ENCODE measurements at regions not wholly inside any gene's neighbourhood (a gene's known extent, or its start where the extent isn't known, plus 50 kb on each side); places are given as distances from the start of the nearest gene placed in this dataset.

DNA sequence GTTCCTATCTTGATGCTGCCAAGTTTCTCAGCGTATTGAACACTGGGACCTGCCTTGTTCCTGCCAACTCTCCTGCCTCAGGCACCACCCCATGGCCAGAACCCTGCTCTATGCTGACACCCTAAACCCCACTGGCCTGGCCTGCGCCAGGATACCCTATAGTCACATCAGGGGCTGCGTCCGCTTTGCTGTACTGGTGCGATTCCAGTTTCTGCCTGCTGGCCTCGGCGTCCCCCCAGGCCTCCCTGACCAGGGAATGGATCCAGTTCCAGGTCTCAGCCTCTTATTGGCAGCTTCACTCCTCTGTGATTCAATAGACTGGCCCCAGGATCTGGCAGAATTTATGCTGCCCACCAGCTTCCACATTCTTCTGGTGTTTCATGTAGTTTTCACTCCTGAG is 55.0 kb downstream of the GPR6 start:
- no peak for DNase-seq (ENCODE audit: low read depth)

DNA sequence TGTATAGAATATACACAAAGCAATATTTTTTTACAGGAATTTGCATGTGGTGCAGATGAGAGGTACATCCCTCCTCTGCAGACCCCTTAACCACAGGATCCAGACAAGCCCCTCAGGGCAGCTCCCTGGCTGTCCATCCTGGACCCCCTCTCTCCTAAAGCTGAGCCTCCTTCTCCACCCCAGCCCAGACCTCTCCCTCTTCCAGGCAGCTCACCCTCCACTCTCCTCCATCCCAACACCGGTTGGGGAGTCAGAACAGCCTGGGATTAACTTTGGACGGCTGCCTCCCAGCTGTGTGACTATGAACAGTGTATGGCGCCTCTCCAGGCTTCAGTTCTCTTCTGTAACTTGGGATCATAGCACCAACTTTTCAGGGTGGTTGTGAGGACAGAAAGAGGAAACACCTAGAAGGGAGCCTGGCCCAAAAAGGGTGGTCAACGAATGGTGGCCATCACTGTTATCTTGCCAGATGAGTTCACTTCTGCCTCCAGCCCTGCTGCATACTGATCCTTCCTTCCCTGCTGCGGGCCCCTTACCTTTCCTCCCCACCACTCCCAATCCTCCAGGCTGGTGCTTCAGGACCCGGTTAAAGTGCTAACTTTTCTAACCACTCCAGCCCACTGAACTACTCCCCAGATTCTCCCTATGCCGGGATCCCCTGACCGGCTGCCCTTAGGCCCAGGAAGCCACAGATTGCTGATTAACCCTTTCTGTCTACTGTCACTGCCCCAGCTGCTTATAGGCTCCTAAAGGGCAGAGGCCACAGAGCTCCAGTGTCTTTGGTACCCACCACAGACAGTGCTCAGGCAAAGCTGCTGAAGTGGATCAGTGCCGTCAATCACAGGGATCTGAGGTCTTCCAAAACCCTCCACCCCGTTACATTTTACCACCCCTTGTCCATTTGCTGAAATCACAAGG is 55.9 kb downstream of the GPR6 start:
- no peak for DNase-seq (ENCODE audit: low read depth)

DNA sequence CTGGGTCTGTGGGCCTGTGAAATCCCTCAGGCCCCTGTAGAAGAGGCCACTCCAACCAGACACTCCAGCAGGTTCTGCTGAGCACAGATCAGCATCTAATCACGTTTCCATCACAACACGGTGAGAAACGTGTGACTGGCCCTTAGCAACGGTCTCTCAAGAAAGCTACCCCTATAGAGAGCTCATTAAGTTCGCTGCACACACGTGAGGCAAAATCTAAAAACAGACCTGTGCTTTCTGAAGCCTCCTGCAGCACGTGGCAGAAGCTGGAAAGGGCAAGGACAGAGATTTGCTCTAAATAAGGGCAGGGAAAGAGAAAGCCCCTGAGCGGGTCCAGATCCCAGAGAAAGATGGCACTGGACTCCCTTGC is 56.5 kb downstream of the GPR6 start:
- no peak for DNase-seq (ENCODE audit: low read depth)

DNA sequence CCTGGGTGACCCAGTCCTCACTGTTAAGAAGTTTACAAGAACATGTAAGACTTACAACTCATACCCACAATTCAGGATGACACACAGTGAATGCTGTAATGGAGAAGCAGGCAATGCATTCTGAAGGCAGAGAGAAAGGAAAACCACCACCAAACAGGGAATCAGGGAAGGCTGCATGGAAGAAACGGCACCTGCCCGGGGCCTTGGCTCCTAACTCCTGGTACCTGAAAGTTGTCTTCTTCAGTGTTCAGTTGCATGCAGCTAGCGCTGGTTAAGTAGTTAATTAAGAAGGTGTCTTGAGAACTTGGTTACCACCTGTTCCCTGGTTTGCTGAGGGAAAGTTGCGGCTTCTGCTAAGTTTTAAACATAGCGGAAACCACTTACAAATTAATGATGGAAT is 57.2 kb downstream of the GPR6 start:
- DNase-seq (ENCODE audit: low read depth), result no peak

DNA sequence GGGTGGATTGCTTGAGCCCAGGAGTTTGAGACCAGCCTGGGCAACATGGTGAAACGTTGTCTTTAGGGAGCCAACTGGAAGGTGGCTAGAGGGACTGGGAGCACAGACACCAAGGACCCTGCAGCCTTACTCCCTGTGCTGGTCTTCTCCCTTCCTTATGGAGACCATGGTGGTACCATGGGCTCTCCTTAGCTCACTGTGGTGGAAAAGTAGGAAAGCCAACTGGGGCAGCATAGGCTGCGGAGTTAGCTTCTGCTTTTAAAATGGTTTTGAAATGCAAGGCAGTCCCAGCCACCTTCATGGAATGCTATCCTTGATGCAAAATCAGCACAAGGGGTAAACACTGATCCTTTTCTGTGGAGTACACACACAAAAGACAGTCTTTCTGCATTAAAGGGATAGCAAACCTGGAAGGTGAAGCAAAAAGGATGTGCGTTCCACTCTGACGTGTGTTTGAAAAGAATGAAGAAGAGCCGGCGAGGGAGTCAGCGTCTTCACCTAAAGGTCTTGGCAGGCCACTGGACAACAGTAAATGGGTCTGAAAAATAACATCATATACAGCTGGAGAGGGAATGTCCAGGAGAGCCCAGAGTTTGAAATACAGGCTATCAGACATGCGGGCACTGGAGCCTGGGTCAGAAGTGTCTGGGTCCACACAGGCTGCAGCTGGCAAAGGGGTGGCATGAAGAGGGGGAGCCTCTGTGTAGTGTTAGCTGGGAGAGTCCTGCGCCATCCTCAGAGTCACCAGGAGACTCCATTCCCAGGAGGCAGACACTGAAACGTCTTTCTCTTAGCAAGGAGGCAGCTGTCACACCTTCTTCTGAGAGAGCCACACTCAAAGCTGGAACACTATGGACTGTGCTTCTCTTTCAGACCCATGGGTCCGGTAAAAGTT is 58.5 kb downstream of the GPR6 start:
- DNase-seq (ENCODE audit: low read depth), result no peak

DNA sequence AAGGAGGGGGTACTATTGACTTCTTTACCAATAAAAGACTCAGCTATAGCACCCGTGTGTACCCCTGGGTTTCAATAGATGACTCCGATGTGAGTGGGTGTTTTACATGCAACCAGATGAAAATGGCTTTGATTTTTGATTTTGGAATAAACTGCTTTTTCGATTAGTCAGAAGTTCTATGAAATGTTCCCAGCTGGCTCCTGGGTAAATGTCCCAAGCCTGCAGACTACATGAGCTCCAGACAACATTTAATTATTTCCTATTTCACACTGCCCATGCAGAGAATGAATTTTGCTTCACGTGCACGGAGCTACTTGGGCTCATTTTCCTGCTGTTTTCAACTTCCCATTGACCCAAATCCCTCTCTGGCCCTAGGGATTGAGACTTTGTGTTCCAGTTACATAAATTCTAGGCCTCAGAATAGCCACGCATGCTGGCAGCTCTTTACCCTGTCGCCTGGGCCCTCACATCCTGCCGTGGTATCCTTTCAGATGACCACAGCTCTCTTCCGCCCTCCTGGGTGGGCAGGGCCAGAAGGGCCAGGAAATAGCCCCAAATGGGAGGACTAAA is 59.7 kb downstream of the GPR6 start:
- DNase-seq (ENCODE audit: low read depth), result no peak

DNA sequence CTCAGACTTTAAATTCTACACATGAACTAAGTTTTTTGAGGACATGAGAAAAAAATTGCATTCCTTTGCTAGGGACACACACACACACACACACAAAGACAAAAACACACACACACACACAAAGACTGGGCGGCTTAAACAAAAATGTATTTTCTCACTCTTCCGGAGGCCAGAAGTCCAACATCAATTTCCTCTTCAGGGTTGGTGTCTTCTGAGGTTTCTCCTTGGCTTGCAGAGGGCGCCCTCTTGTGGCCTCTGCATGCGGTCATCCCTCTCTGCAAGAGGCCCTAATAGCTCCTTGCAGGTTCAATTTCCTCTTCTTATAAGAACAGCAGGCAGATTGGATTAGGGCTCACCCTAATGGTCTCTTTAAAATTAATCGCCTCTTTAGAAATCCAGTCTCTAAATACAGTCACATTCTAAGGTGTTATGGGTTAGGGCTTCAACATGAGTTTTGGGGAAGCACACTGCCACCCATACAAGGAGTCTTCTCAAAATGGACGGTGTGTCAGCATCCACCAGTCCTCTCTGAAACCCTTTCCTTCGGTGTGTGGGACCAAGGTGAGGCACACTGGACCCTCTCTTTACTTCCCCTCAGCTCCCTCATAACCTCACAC is 61.4 kb downstream of the GPR6 start:
- peak; percentile 79 for DNase-seq (ENCODE audit: low read depth)

DNA sequence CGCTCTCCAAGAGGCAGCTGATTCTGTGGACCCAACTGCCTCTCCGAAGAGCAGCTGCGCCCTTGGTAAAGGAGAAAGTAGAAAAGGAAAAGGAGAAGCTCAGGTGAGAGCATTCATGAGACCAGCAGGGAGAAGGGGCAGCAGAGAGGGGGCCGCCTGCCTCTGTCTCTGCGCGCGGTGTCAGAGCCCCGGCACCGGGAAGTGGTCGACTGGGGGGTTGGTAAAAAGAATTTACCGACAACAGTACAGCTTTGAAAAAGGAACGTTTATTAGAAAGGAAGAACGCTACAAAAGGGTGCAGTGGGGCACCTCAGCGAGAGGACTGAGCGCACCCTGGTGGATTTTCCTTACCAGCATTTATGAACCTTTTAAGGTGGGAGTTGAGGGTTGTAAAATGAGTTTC is 61.9 kb downstream of the GPR6 start:
- DNase-seq (ENCODE audit: low read depth), result no peak

DNA sequence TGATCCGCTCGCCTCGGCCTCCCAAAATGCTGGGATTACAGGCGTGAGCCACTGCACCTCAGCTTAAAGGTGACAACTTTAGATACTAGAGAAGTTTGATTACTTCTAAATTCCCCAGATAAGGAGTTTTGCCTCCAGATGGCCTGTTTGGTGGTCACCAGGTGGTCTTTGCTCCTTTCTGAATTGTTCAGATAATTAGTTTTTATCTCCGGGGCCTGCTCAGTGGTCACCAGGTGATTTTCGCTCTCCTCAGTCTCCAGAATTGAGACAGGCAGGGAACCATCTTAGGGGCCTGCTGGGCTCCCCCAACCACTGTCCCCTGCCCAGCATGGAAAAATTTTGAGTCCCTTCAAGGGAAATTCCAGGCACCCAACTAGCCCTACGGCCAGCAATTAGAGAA is 62.6 kb downstream of the GPR6 start:
- DNase-seq (ENCODE audit: low read depth), result no peak

DNA sequence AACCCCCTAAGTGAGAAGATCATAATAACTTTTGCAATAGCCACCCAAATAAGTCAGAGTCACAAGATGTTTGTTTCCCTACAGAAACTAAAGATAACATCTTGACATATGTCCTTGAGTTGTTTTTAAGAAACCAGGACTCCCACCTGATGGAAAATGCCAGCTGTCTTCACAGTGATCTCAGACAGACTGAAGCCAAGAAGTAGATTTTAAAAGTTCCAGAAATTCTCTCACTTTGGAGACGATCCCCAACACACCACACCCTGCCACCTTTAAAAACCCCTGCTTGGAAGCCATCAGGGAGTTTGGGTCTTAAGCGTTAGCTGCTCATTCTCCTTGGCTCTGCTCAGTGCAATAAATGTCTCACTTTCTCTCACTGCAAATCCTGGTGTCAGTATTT is 63.0 kb downstream of the GPR6 start:
- no peak for DNase-seq (ENCODE audit: low read depth)

DNA sequence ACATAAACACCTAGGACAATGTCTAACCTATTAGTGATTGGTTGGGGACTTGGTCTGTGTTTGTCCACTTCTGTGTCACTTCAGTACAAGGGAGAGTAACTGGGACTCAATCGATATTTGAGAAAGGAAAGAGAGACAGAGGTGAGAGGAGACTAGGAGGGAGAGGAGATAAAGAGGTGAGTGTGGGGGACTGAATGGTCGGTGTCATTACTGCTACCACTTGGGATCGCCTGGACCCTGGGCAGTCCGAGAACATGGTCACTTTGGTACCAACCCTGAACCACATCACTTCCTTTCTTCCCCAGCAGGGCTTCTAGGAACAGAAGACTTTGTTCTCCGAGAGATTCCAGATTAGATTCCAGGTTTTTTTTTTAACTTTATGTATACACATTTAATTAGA is 63.7 kb downstream of the GPR6 start:
- no peak for DNase-seq (ENCODE audit: low read depth)

DNA sequence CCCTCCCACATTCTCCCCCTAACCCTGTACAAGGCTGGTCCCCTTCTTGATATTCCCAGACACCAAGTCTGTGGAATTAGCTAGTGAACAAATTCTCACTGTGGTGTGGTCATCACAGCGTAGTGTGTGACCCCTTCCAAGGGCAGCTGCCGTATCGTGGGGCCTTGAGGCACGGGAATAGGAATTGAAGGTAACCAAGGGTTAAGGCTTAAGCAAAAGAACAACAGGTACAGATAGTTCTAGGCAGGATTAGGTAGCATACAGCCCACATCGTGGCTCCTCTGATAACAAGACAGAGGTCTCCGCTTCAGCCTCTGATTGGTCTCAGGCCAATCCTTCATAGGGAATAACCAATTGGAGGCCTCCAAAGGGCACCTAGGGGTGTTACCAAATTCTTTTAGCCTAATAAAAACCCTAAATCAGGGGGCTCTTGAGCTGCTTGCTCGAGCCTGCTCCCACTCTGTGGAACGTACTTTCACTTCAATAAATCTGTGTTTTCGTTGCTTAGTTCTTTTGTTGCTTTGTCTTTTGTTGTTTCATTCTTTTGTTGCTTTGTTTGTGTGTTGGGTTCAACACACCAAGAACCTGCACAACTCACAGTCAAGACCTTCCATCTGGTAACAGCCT is 64.7 kb downstream of the GPR6 start:
- DNase-seq (ENCODE audit: low read depth), result no peak

DNA sequence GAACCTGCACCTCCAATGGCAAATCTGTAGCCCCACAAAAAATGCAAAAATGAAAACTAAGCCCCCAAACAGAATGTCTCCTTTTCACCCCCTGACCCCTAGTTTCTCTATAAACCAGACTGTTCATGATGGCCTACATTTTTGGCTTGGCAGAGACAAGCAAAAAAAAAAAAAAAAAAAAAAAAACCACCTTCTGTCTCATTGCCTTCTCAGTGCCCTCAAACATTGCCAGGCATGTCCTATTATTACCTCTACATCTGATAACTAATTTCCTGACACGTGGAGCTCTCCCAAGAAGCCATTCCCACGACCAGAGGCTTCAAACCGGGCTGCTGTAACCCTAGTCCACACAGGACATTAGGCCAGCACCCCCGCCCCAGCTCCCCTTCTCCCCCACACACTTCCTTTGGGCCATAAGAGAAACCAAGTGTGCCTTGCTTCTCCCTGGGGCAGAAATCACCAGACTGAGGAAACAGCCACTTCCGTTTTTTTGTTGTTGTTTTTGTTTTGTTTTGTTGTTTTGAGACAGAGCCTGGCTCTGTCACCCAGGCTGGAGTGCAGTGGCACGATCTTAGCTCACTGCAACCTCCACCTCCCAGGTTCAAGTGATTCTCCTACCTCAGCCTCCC is 65.4 kb downstream of the GPR6 start:
- DNase-seq (ENCODE audit: low read depth), result no peak

DNA sequence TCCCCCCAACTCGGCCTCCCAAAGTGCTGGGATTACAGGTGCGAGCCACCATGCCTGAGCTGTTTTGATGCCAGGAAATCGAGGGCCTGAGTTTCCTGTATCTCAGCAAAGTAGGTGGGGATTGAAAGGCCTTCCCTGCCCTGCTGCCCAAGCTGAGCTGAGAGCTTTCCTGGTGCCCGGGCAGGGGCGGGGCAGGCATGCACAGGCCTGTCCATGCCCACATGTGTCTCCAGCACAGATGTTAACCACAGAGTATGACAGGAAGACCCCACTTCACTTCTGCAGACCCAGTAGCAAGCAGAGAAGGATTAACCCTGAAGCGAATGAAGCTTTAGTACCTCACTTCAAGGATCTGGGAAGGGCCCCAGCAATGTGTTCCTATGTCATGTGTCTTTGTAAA is 66.0 kb downstream of the GPR6 start:
- DNase-seq (ENCODE audit: low read depth), result no peak

DNA sequence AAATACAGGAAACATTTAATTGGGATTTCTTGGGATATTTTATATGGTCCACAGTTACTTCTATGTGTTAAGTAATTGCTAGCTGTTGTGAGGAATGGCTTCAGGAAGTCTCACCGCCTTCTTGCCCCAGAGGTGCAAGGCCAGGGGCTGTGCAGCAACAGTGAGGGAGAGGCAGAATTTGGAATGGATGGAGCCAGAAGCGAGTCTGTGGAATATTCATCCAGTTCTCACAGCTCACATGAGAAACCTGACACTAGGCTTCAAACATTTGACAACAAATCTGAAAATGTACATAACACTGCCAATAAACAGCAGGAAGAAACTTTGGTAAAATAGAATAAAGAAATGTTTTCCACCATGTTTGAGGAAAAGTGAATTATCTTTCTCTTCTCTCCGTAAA is 66.5 kb downstream of the GPR6 start:
- no peak for DNase-seq (ENCODE audit: low read depth)

DNA sequence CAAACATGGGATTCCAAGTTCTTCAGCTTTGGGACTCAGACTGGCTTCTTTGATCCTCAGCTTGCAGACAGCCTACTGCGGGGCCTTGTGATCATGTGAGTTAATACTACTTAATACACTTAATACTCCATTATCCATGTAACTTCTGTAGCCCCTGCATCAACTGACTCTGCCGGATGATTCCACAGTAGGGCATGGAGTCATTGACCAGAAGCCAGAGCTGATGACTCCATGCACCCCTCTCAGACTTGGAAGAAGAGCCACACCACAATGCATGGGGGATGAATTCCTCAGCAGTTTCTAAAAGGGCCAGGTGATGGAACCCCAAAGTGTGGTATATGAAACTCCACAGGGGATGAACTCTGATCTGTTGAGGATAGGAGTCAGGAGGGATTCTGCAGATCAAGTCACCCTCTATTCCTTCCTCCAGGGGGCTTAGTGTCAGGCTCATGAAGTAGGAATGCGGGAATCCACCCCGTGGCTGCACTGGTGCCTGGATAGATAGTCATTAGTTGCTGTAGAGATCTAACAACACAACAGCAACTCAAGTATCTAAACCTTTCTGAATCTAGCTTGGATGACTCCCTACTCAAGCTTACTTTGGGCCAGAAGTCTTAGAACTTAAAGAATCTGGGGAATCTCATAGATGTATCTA is 70.2 kb downstream of the GPR6 start:
- DNase-seq (ENCODE audit: low read depth), result no peak

DNA sequence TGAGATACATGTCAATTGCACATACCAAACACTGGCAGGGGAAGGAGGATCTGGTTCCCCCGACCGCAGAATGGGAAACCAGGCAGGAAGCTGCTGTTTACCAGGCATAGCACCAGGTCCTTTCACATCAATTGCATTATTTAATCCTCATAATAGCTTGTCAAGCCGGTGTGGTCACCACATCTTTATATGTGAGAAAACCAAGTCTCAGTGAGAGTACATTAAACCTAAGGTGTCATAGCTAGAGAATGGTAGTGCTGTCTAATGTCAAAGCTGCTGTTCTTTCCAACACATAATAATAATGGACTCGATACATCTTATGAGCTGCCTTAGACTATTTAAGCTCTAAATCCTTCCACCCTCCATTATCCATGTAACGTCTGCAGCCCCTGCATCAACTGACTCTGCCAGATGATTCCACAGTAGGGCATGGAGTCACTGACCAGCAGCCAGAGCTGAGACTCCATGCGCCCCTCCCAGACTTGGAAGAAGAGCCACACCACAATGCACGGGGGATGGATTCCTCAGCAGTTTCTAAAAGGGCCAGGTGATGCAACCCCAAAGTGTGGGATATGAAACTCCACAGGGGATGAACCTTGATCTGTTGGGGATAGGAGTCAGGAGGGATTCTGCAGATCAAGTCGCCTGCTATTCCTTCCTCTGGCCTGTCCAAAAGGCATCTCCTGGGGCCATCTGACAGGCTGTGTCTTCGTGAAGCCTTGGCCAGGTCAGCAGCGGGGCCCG is 71.8 kb downstream of the GPR6 start:
- DNase-seq (ENCODE audit: low read depth), result no peak

All from stromal cell of bone marrow (primary cell).